Keratinocyte (primary cell): ENCODE measurements at regions not wholly inside any gene's neighbourhood (a gene's known extent, or its start where the extent isn't known, plus 50 kb on each side); places are given as distances from the start of the nearest gene placed in this dataset.

Source experiments
- DNase-seq: peaks from one replicate; pipeline ENCODE4 v3.0.0-alpha.2; 2011; ENCODE audit warnings: low read depth, missing footprints, low spot score
- FAIRE-seq: peaks from 2 replicates; lab custom pipeline; 2011; peaks lifted over from hg19 to GRCh38; lab: Jason Lieb, UNC
- H2AFZ ChIP-seq: 2 replicates; pipeline ENCODE4 v1.6.0; 2012; ENCODE audit warnings: low read length, control low read depth, inconsistent platforms; ENCODE audit not compliant: control insufficient read depth
- H3K27ac ChIP-seq: 2 replicates; pipeline ENCODE4 v1.5.1; 2011; ENCODE audit warnings: low read length; ENCODE audit not compliant: control insufficient read depth, insufficient read depth
- H3K27me3 ChIP-seq: 3 replicates; pipeline ENCODE4 v1.6.0; 2011; ENCODE audit warnings: low read length; ENCODE audit not compliant: control insufficient read depth, insufficient read depth; ENCODE audit errors: extremely low read depth
- H3K36me3 ChIP-seq, 2 experiments: 2 replicates in 1 of 2; 3 replicates in 1 of 2; pipeline ENCODE4 v1.5.1; 2011; ENCODE audit warnings: low read length in 2 of 2, mild to moderate bottlenecking in 1 of 2; ENCODE audit not compliant: control insufficient read depth in 2 of 2, insufficient read depth in 2 of 2; ENCODE audit errors: extremely low read depth in 1 of 2
- H3K4me1 ChIP-seq: 3 replicates; pipeline ENCODE4 v1.5.1; 2011; ENCODE audit warnings: low read length; ENCODE audit not compliant: control insufficient read depth, insufficient read depth; ENCODE audit errors: extremely low read depth
- H3K4me2 ChIP-seq: 3 replicates; pipeline ENCODE4 v1.6.0; 2011; ENCODE audit warnings: low read depth, low read length; ENCODE audit not compliant: control insufficient read depth, insufficient read depth; ENCODE audit errors: extremely low read depth
- H3K4me3 ChIP-seq, 3 experiments: fragments of 200-600 bp in 1 of 3; sonication (generic) in 1 of 3; 2 replicates in 2 of 3; 3 replicates in 1 of 3; pipeline ENCODE4 v1.5.1; 2011 to 2016; ENCODE audit warnings: low read length in 3 of 3, mild to moderate bottlenecking in 3 of 3, control low read depth in 2 of 3, inconsistent platforms in 1 of 3, low read depth in 1 of 3, mixed read lengths in 1 of 3, mixed run types in 1 of 3, moderate library complexity in 1 of 3; ENCODE audit not compliant: control insufficient read depth in 2 of 3, insufficient read depth in 2 of 3; ENCODE audit errors: extremely low read depth in 1 of 3
- H3K79me2 ChIP-seq: 2 replicates; pipeline ENCODE4 v1.6.0; 2012; ENCODE audit warnings: low read length; ENCODE audit not compliant: control insufficient read depth, insufficient read depth
- H3K9ac ChIP-seq: 3 replicates; pipeline ENCODE4 v1.6.0; 2011; ENCODE audit warnings: low read length; ENCODE audit not compliant: control insufficient read depth, insufficient read depth; ENCODE audit errors: extremely low read depth
- H3K9me1 ChIP-seq: 3 replicates; pipeline ENCODE4 v1.6.0; 2011; ENCODE audit warnings: low read length; ENCODE audit not compliant: control insufficient read depth, insufficient read depth; ENCODE audit errors: extremely low read depth
- H3K9me3 ChIP-seq: 2 replicates; pipeline ENCODE4 v1.5.1; 2012; ENCODE audit warnings: low read depth, low read length; ENCODE audit not compliant: control insufficient read depth
- H4K20me1 ChIP-seq: 3 replicates; pipeline ENCODE4 v1.6.0; 2011; ENCODE audit warnings: low read length; ENCODE audit not compliant: control insufficient read depth, insufficient read depth; ENCODE audit errors: extremely low read depth
- CTCF ChIP-seq, 3 experiments: IDR thresholded peaks in 1 of 3; conservative IDR thresholded peaks in 1 of 3; optimal IDR thresholded peaks in 1 of 3; 2 replicates in 2 of 3; 3 replicates in 1 of 3; pipeline versions ENCODE3 to v1.5.1; 2011; ENCODE audit warnings: low read length in 3 of 3, mild to moderate bottlenecking in 3 of 3, moderate library complexity in 2 of 3, control low read depth in 1 of 3, inconsistent platforms in 1 of 3; ENCODE audit not compliant: insufficient read depth in 2 of 3; ENCODE audit errors: extremely low read depth in 1 of 3
- EZH2 ChIP-seq: IDR thresholded peaks from one replicate; pipeline ENCODE4 v1.6.1; 2012; ENCODE audit warnings: inconsistent platforms, mild to moderate bottlenecking, low read length, moderate library complexity
- dilution Hi-C: fragments of 300-500 bp; cut with MboI; formaldehyde crosslinking; loops from one replicate; pipeline ENCODE4 v1.7.0; 2020; ENCODE audit warnings: low sequenced_read_pairs; ENCODE audit not compliant: extremely low pct_ligation_motif_present
- small RNA-seq, 3 experiments: library from RNA; depleted of rRNA; stranded (forward); fragments of <200 nt; gene quantifications; one replicate each; pipeline ENCODE3, GENCODE V24; 2012; ENCODE audit warnings: low read depth in 3 of 3, low replicate concordance in 1 of 3; ENCODE audit not compliant: insufficient read length in 3 of 3

GRCh38 chr5:11955331-11955730 is 51.1 kb upstream of the CTNND2 start:
- Histone ChIP-seq H3K4me3 (no peak overlapping the region), H3K9me3 (no peaks in the 10 kb centered on the region), H3K9me1 (no peaks in the 10 kb centered on the region), H3K27ac (no peak overlapping the region), H3K79me2 (no peaks in the 10 kb centered on the region), H3K4me2 (no peak overlapping the region), H2AFZ (no peak overlapping the region), H3K9ac (no peak overlapping the region), H3K27me3 (no peaks in the 10 kb centered on the region), H3K4me1 (no peaks in the 10 kb centered on the region), H3K36me3 (no peaks in the 10 kb centered on the region), H4K20me1 (no peaks in the 10 kb centered on the region)
- no peak for TF ChIP-seq CTCF (optimal IDR thresholded peaks at IDR 0.05 in 1 of 3, IDR thresholded peaks at IDR 0.05 in 1 of 3, conservative IDR thresholded peaks at IDR 0.05 in 1 of 3; ENCODE audit: extremely low read depth in 1 of 3, insufficient read depth in 2 of 3, low read length in 3 of 3)
- TF ChIP-seq EZH2 = no peak
- DNase-seq (no peak), FAIRE-seq (no peak)
- dilution Hi-C loops = no loop called here

Small RNA genes lying in the stretch of these regions (small RNA-seq; reads per million reads assigned to genes)
- 0 reads per million in 3 experiments for gene RNU6-679P
